Loucy (cell line): ENCODE measurements at regions not wholly inside any gene's neighbourhood (a gene's known extent, or its start where the extent isn't known, plus 50 kb on each side); places are given as distances from the start of the nearest gene placed in this dataset.
"Not testable (repeated sequence)": the region's sequence is repeated elsewhere in the genome, so short reads cannot be mapped to it uniquely, and the experiment has no call there.

Source experiments
- H2AFZ ChIP-seq: fragments of 200-600 bp; sonication (generic); 2 replicates; pipeline ENCODE4 v1.6.0; 2016; ENCODE audit warnings: antibody characterized with exemption, mild to moderate bottlenecking, low read length, moderate library complexity
- H3F3A ChIP-seq: fragments of 200-600 bp; 2 replicates; pipeline ENCODE4 v1.6.0; 2016; ENCODE audit warnings: antibody characterized with exemption, low read depth, mild to moderate bottlenecking
- H3K27me3 ChIP-seq: fragments of 200-600 bp; sonication (generic); 2 replicates; pipeline ENCODE4 v1.6.1; 2014; ENCODE audit warnings: low read length, mild to moderate bottlenecking; ENCODE audit not compliant: insufficient read depth, poor library complexity, severe bottlenecking
- H3K36me3 ChIP-seq: fragments of 200-600 bp; sonication (generic); 2 replicates; pipeline ENCODE4 v1.6.1; 2016; ENCODE audit warnings: low read length; ENCODE audit not compliant: insufficient read depth
- H3K4me1 ChIP-seq: fragments of 200-600 bp; sonication (generic); 2 replicates; pipeline ENCODE4 v1.5.1; 2014; ENCODE audit warnings: low read length, mild to moderate bottlenecking; ENCODE audit not compliant: insufficient read depth, poor library complexity, severe bottlenecking
- H3K4me2 ChIP-seq: fragments of 200-600 bp; sonication (generic); 2 replicates; pipeline ENCODE4 v1.6.0; 2014; ENCODE audit warnings: antibody characterized with exemption, low read length, low read depth, mild to moderate bottlenecking; ENCODE audit not compliant: poor library complexity, severe bottlenecking
- H3K4me3 ChIP-seq: fragments of 200-600 bp; sonication (generic); 2 replicates; pipeline ENCODE4 v1.5.1; 2014; ENCODE audit warnings: low read length, mild to moderate bottlenecking, mixed read lengths; ENCODE audit not compliant: poor library complexity, severe bottlenecking
- H3K79me2 ChIP-seq: fragments of 200-600 bp; sonication (generic); 2 replicates; pipeline ENCODE4 v1.6.1; 2014; ENCODE audit warnings: low read length; ENCODE audit not compliant: insufficient read depth
- H3K9ac ChIP-seq: fragments of 200-600 bp; sonication (generic); 2 replicates; pipeline ENCODE4 v1.6.0; 2014; ENCODE audit warnings: mild to moderate bottlenecking, low read depth, low read length, moderate library complexity; ENCODE audit not compliant: poor library complexity, severe bottlenecking
- H3K9me2 ChIP-seq: fragments of 200-600 bp; sonication (generic); replicated peaks from 2 replicates; pipeline ENCODE4 v1.6.1; 2016; ENCODE audit warnings: low read depth, low read length, mixed read lengths
- H3K9me3 ChIP-seq: fragments of 200-600 bp; sonication (generic); 2 replicates; pipeline ENCODE4 v1.6.1; 2014; ENCODE audit warnings: mild to moderate bottlenecking, antibody characterized with exemption, low read length, low read depth; ENCODE audit not compliant: insufficient read depth
- H4K20me1 ChIP-seq: fragments of 200-600 bp; sonication (generic); 2 replicates; pipeline ENCODE4 v1.6.0; 2014; ENCODE audit warnings: antibody characterized with exemption, low read length, mild to moderate bottlenecking; ENCODE audit not compliant: insufficient read depth, poor library complexity, severe bottlenecking
- CTCF ChIP-seq: fragments of 200-600 bp; sonication (generic); conservative IDR thresholded peaks from 2 replicates; pipeline ENCODE4 v1.5.1; 2014; ENCODE audit warnings: mild to moderate bottlenecking, antibody characterized with exemption, low read length
- EZH2phosphoT487 ChIP-seq: fragments of 200-600 bp; IDR thresholded peaks from 2 replicates; pipeline ENCODE4 v1.6.1; 2018; ENCODE audit warnings: antibody characterized with exemption, mild to moderate bottlenecking, moderate library complexity, borderline replicate concordance

- Histone ChIP-seq H3K27me3 (no peaks in the 10 kb centered on the region), H4K20me1 (no peaks in the 10 kb centered on the region), H3K9me3 (no peaks in the 10 kb centered on the region), H3K4me1 (peaks cover 22% of the 10 kb centered on the region), H2AFZ (no peak overlapping the region), H3K9ac (no peak overlapping the region), H3F3A (0 out of 2 replicates have a peak, but pooled peaks cover 4% of the 10 kb centered on the region), H3K79me2 (no peaks in the 10 kb centered on the region), H3K9me2 (no peaks in the 10 kb centered on the region), H3K36me3 (no peaks in the 10 kb centered on the region), H3K4me3 (no peak overlapping the region), H3K4me2 (no peak overlapping the region)
- TF ChIP-seq CTCF (no peak), EZH2phosphoT487 (no peak)
These were observed 355.2 kb upstream of the ARID1B start for GRCh38 chr6:156421933-156422332.

- H3K9me2 ChIP-seq, H2AFZ ChIP-seq, H3K36me3 ChIP-seq, H3F3A ChIP-seq, H3K4me2 ChIP-seq, H3K27me3 ChIP-seq, H4K20me1 ChIP-seq, H3K9me3 ChIP-seq, H3K9ac ChIP-seq, H3K4me3 ChIP-seq, H3K79me2 ChIP-seq: not testable (repeated sequence)
- H3K4me1 ChIP-seq: peaks cover 22% of the 10 kb centered on the region
These were observed 355.9 kb upstream of the ARID1B start for GRCh38 chr6:156421301-156421700.

GRCh38 chr6:156420172-156420993 is 356.8 kb upstream of the ARID1B start:
- Histone ChIP-seq H3F3A (0 out of 2 replicates have a peak, but pooled peaks cover 4% of the 10 kb centered on the region), H3K27me3 (no peaks in the 10 kb centered on the region), H3K4me2 (no peak overlapping the region), H3K9me3 (no peaks in the 10 kb centered on the region), H3K4me3 (no peak overlapping the region), H3K9ac (no peak overlapping the region), H3K79me2 (no peaks in the 10 kb centered on the region), H3K4me1 (peaks cover 22% of the 10 kb centered on the region), H4K20me1 (no peaks in the 10 kb centered on the region), H3K36me3 (no peaks in the 10 kb centered on the region), H2AFZ (no peak overlapping the region), H3K9me2 (no peaks in the 10 kb centered on the region)
- TF ChIP-seq CTCF (no peak), EZH2phosphoT487 (no peak)

- Histone ChIP-seq H3F3A (0 out of 2 replicates have a peak, but pooled peaks cover 4% of the 10 kb centered on the region), H3K27me3 (no peaks in the 10 kb centered on the region), H3K4me1 (peaks cover 19% of the 10 kb centered on the region), H3K9me3 (no peaks in the 10 kb centered on the region), H2AFZ (no peak overlapping the region), H3K9me2 (no peaks in the 10 kb centered on the region), H3K9ac (no peak overlapping the region), H3K4me3 (no peak overlapping the region), H3K36me3 (no peaks in the 10 kb centered on the region), H3K79me2 (no peaks in the 10 kb centered on the region), H4K20me1 (no peaks in the 10 kb centered on the region), H3K4me2 (no peak overlapping the region)
- TF ChIP-seq CTCF (no peak), EZH2phosphoT487 (no peak)
These were observed 357.6 kb upstream of the ARID1B start for GRCh38 chr6:156419594-156419993.
